ENCODE measurements at regions not wholly inside any gene's neighbourhood (a gene's known extent, or its start where the extent isn't known, plus 50 kb on each side); places are given as distances from the start of the nearest gene placed in this dataset.

- no peak for TF ChIP-seq EZH2 (IDR thresholded peaks at IDR 0.05; ENCODE audit: low read length, missing control alignments)
- TF ChIP-seq CTCF (conservative IDR thresholded peaks at IDR 0.05 in 1 of 2, IDR thresholded peaks at IDR 0.05 in 1 of 2; ENCODE audit: low read depth in 1 of 2, low read length in 2 of 2), result no peak
Measured at GRCh38 chr5:19406576-19407365, 581.2 kb downstream of the CDH18 start.
